Psoas muscle (tissue), 7 donors: ENCODE measurements at regions not wholly inside any gene's neighbourhood (a gene's known extent, or its start where the extent isn't known, plus 50 kb on each side); places are given as distances from the start of the nearest gene placed in this dataset.

ENCODE experiments used
- ATAC-seq, 4 donors: fragments of 200-7000 bp; cut with Tn5 transposase; one replicate each; pipeline ENCODE4 v1.9.1; 2020; ENCODE audit warnings: moderate library complexity in 3 of 4, mild to moderate bottlenecking in 2 of 4
- DNase-seq, 2 donors: peaks; one replicate each; pipeline ENCODE4 v3.0.0-alpha.2; 2020
- H3K27ac ChIP-seq: fragments of 200-600 bp; one replicate; pipeline ENCODE4 v1.8.0; 2022
- H3K27me3 ChIP-seq, 3 donors: fragments of 200-600 bp in 1 of 3; one replicate each; pipeline versions ENCODE4 v1.6.1 to v1.8.0; 2013 to 2022; ENCODE audit warnings: low read length in 2 of 3, mild to moderate bottlenecking in 2 of 3, moderate library complexity in 1 of 3; ENCODE audit not compliant: insufficient read depth in 3 of 3
- H3K36me3 ChIP-seq, 2 donors: fragments of 200-600 bp in 1 of 2; one replicate each; pipeline versions ENCODE4 v1.6.1 to v1.8.0; 2013 to 2022; ENCODE audit warnings: low read depth in 1 of 2, mild to moderate bottlenecking in 1 of 2, moderate library complexity in 1 of 2; ENCODE audit not compliant: insufficient read depth in 1 of 2
- H3K4me1 ChIP-seq: fragments of 200-600 bp; one replicate; pipeline ENCODE4 v1.8.0; 2022
- H3K4me3 ChIP-seq: fragments of 200-600 bp; one replicate; pipeline ENCODE4 v1.8.0; 2022; ENCODE audit warnings: mild to moderate bottlenecking
- H3K9me3 ChIP-seq: fragments of 200-600 bp; one replicate; pipeline ENCODE4 v1.8.0; 2022
- WGBS, 3 donors: extraction: QIAGEN DNeasy Blood & Tissue Kit; methylation state at CpG; one replicate each; pipeline versions ENCODE4 v1.1.6 to v1.1.7; 2013; 5-methylcytosine and 5-hydroxymethylcytosine counted together
- intact Hi-C, 2 donors: fragments of 100-400 bp; cut with DNase I; formaldehyde crosslinking; loops; one replicate each; pipeline versions ENCODE4 v1.11.0 to v1.14.2; 2022
- TF ChIP-seq, protein P1 (sequence below): fragments of 200-600 bp; IDR thresholded peaks from one replicate; pipeline ENCODE4 v1.8.0; 2022; ENCODE audit warnings: antibody characterized with exemption
- donor health status: healthy with polysubstance abuse.
- donor health status: DM: no; HTN: no; CAD: no; lungs with moderate emphysema.
- donor health status: Bipolar disorder and iron deficiency.
- donor health status: healthy.
- donor health status: DM: yes; HTN: yes; CAD: no.
- donor health status: DM: no; HTN: no; CAD: no.
- donor health status: DM: yes; HTN: yes; CAD: no.

DNA sequence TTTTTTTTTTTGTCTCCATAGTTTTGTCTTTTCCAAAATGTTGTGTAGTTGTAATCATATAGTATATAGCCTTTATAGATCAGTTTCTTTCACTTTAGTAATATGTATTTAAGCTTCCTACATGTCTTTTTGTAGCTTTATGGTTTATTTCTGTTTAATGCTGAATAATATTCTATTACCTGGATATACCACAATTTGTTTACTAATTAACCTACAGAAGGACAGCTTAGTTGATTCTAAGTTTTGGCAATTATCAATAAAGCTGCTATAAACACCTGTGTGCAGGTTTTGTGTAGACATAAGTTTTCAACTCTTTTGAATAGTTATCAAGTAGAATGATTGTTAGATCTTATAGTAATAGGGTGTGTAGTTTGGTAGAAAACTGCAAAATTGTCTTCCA is 130.3 kb upstream of the CARD18 start:
- ATAC-seq: no peak

DNA sequence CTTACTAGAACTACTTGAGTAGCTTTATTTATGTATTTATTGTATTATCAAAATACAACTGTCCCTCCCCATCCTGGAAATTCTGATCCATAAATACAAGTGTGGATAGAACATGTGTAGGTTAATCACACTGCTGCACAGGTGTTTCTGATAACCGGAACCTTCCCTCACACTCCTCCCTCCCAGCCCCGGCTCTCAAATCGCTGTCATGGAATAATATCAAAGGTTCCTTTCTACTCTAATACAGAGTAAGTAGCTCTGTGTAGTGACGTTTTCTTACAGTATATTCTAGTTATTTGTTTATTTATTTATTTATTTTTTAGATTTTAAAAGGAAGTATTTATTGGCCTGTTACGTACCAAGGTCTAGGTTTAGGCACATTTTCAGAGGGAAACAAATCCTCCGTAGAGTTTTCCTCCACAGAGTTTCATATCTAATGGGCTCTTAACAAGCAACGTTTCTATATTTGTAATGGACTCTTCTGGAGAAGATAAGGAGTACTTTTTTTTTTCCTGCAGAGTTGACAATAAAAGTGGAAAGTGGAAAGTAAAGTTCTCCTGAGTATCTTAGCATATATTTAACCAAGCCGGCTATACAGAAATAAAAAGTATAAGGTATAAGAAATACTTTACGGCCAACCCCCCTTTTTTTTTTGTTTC is 129.0 kb upstream of the CARD18 start:
- TF ChIP-seq, protein P1, sequence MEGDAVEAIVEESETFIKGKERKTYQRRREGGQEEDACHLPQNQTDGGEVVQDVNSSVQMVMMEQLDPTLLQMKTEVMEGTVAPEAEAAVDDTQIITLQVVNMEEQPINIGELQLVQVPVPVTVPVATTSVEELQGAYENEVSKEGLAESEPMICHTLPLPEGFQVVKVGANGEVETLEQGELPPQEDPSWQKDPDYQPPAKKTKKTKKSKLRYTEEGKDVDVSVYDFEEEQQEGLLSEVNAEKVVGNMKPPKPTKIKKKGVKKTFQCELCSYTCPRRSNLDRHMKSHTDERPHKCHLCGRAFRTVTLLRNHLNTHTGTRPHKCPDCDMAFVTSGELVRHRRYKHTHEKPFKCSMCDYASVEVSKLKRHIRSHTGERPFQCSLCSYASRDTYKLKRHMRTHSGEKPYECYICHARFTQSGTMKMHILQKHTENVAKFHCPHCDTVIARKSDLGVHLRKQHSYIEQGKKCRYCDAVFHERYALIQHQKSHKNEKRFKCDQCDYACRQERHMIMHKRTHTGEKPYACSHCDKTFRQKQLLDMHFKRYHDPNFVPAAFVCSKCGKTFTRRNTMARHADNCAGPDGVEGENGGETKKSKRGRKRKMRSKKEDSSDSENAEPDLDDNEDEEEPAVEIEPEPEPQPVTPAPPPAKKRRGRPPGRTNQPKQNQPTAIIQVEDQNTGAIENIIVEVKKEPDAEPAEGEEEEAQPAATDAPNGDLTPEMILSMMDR: no peak
- no peak overlapping the region for H3K27ac ChIP-seq
- no peak for DNase-seq
- no peaks in the 10 kb centered on the region for H3K9me3 ChIP-seq
- H3K4me1 ChIP-seq: no peaks in the 10 kb centered on the region
- no peak for ATAC-seq
- intact Hi-C loops: no loop called here
- no peaks in the 10 kb centered on the region for H3K36me3 ChIP-seq
- 72 to 78% (median 75%) methylated on average over 9 of the region's 9 CpGs for WGBS, 3 donors
- peaks cover 0 to 2% (median 0%) of the 10 kb centered on the region in 3 donors for H3K27me3 ChIP-seq
- no peak overlapping the region for H3K4me3 ChIP-seq

More for the DNA sequence above, 130.3 kb upstream of the CARD18 start:
- peaks cover 0 to 2% (median 0%) of the 10 kb centered on the region in 3 donors for H3K27me3 ChIP-seq
- TF ChIP-seq, protein P1: no peak
- intact Hi-C loops: no loop called here
- no peak overlapping the region for H3K27ac ChIP-seq
- DNase-seq: no peak
- no peaks in the 10 kb centered on the region for H3K4me1 ChIP-seq
- H3K9me3 ChIP-seq: no peaks in the 10 kb centered on the region
- H3K4me3 ChIP-seq: no peak overlapping the region
- no peaks in the 10 kb centered on the region for H3K36me3 ChIP-seq

DNA sequence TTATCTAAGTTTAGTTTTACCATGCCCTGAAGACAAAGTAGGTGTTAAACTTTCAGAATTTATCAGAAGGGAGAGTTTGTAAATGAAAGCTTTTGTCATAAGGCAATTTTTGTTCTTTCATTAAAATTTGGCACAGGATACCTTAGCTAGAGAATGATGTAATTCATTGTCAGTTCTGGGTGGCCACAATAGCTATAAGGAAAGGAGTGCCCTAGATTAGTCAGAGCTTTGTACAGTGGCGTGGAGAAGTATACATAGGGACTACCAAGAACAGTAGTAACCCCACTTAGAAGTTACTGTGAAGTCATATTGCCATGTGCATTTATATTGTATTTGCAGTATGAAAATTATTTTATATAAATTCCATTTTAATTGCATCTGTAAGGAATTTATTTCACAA is 126.3 kb upstream of the CARD18 start:
- Histone ChIP-seq H3K9me3 (no peaks in the 10 kb centered on the region), H3K4me3 (no peak overlapping the region), H3K36me3 (no peaks in the 10 kb centered on the region), H3K27me3 (peaks cover 0 to 2% (median 0%) of the 10 kb centered on the region in 3 donors), H3K4me1 (no peaks in the 10 kb centered on the region), H3K27ac (no peak overlapping the region)
- DNase-seq: no peak
- TF ChIP-seq, protein P1: no peak
- ATAC-seq: no peak
- intact Hi-C loops: no loop called here
- 67 to 81% (median 75%) methylated on average over 1 of the region's 1 CpG for WGBS, 3 donors

DNA sequence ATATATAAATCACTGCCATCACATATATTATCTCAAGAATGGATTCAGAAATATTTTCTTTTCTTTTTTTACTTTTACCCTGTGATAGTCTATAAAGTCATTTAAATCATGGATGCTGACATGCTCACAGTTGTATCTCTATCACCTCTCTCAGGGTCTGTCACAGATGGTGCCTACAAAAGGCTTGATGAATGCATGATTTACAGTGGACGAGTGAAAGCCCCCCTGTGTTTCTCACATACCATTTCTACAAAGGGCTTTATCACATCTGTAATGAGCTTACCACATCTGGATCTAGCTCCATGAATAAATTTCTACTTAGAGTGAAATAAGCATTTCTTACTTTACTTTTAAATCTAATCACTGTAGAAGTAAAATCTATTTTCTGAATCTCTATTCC is 121.4 kb upstream of the CARD18 start:
- H3K27me3 ChIP-seq: no peaks in the 10 kb centered on the region
- ATAC-seq (no peak), DNase-seq (no peak)
- no peaks in the 10 kb centered on the region for H3K9me3 ChIP-seq
- intact Hi-C loops: no loop called here
- no peaks in the 10 kb centered on the region for H3K4me1 ChIP-seq
- TF ChIP-seq, protein P1: no peak
- H3K27ac ChIP-seq: no peak overlapping the region
- no peaks in the 10 kb centered on the region for H3K36me3 ChIP-seq
- 68 to 78% (median 69%) methylated on average over 1 of the region's 1 CpG for WGBS, 3 donors
- no peak overlapping the region for H3K4me3 ChIP-seq

DNA sequence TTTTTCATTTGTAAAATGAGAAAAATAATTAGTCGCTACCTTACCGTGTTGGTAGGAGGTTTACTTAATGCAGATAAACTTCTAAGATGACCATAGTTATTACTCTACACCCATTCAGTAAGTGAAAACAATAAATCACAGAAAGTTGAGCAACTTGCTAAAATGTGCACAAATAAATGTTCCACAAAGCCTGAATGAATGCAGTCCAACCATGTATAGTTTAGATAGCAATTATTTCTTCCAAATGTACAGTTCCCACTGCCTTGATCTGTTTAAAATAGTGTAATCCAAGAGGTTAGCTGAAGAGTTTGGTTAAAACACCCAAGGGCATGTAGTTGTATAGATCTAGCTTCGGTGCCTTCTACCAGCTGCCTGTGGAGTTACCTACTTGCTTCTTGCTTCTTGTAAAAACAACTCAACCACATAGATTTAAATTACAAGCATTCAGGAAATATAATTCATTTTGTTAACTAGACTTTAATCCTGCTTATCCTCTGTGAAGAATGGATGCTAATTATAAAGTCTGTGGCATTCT is 106.3 kb upstream of the CARD18 start:
- DNase-seq: no peak
- Histone ChIP-seq H3K27me3 (no peaks in the 10 kb centered on the region), H3K4me1 (peaks cover 10% of the 10 kb centered on the region), H3K4me3 (no peak overlapping the region), H3K27ac (no peak overlapping the region), H3K9me3 (no peaks in the 10 kb centered on the region), H3K36me3 (no peaks in the 10 kb centered on the region)
- WGBS, 3 donors: 91 to 92% (median 92%) methylated on average over 3 of the region's 3 CpGs
- no peak for ATAC-seq
- intact Hi-C loops: no loop called here
- TF ChIP-seq, protein P1: no peak
